Amniotic epithelial cell (primary cell): ENCODE measurements at regions not wholly inside any gene's neighbourhood (a gene's known extent, or its start where the extent isn't known, plus 50 kb on each side); places are given as distances from the start of the nearest gene placed in this dataset.
A peak's percentile ranks its signal among the peaks of the same experiment; 100 is the strongest.
"Not testable (repeated sequence)": the region's sequence is repeated elsewhere in the genome, so short reads cannot be mapped to it uniquely, and the experiment has no call there.

Experiments
- DNase-seq: peaks from one replicate; pipeline ENCODE4 v3.0.0-alpha.2; 2010; ENCODE audit warnings: low read depth

GRCh38 chr7:79781716-79782115, 328.2 kb upstream of the MAGI2 start:
- DNase-seq = peak; percentile 93

GRCh38 chr7:79778786-79779770, 325.6 kb upstream of the MAGI2 start:
- DNase-seq = peak; percentile 100

- DNase-seq = no peak
Observed at GRCh38 chr7:79775911-79776310, 322.4 kb upstream of the MAGI2 start.

GRCh38 chr7:79774150-79774549, 320.7 kb upstream of the MAGI2 start:
- no peak for DNase-seq

- no peak for DNase-seq
Observed at GRCh38 chr7:79770970-79771369, 317.5 kb upstream of the MAGI2 start.

- peak; percentile 44 for DNase-seq
Observed at GRCh38 chr7:79770063-79770462, 316.6 kb upstream of the MAGI2 start.

GRCh38 chr7:79767876-79768560, 314.6 kb upstream of the MAGI2 start:
- DNase-seq = not testable (repeated sequence)

GRCh38 chr7:79767192-79767591, 313.7 kb upstream of the MAGI2 start:
- not testable (repeated sequence) for DNase-seq

GRCh38 chr7:79761876-79762429, 308.5 kb upstream of the MAGI2 start:
- DNase-seq = no peak

GRCh38 chr7:79750941-79751340, 297.5 kb upstream of the MAGI2 start:
- DNase-seq = not testable (repeated sequence)

- DNase-seq = peak; percentile 37
Observed at GRCh38 chr7:79749856-79750255, 296.4 kb upstream of the MAGI2 start.

- DNase-seq = no peak
Observed at GRCh38 chr7:79741684-79742083, 288.2 kb upstream of the MAGI2 start.

GRCh38 chr7:79740076-79740475, 286.6 kb upstream of the MAGI2 start:
- DNase-seq = no peak

GRCh38 chr7:79739036-79739709, 285.7 kb upstream of the MAGI2 start:
- not testable (repeated sequence) for DNase-seq

- DNase-seq = no peak
Observed at GRCh38 chr7:79736418-79736817, 283.0 kb upstream of the MAGI2 start.

GRCh38 chr7:79735012-79735411, 281.5 kb upstream of the MAGI2 start:
- no peak for DNase-seq

GRCh38 chr7:79734181-79734580, 280.7 kb upstream of the MAGI2 start:
- DNase-seq = no peak

GRCh38 chr7:79732535-79732934, 279.1 kb upstream of the MAGI2 start:
- no peak for DNase-seq

GRCh38 chr7:79730971-79731370, 277.5 kb upstream of the MAGI2 start:
- DNase-seq = no peak

- DNase-seq = peak; percentile 55
Observed at GRCh38 chr7:79723833-79724618, 270.6 kb upstream of the MAGI2 start.

- DNase-seq = no peak
Observed at GRCh38 chr7:79722217-79722616, 268.8 kb upstream of the MAGI2 start.
